ENCODE measurements at regions not wholly inside any gene's neighbourhood (a gene's known extent, or its start where the extent isn't known, plus 50 kb on each side); places are given as distances from the start of the nearest gene placed in this dataset.
"Not testable (repeated sequence)": the region's sequence is repeated elsewhere in the genome, so short reads cannot be mapped to it uniquely, and the experiment has no call there.

- DNase-seq (ENCODE audit: low spot score) = no peak
Measured at GRCh38 chr1:73475316-73475870, 722.6 kb downstream of the LRRIQ3 start.

- DNase-seq (ENCODE audit: low spot score) = no peak
Measured at GRCh38 chr1:73472810-73473209, 725.2 kb downstream of the LRRIQ3 start.

- no peak for DNase-seq (ENCODE audit: low spot score)
Measured at GRCh38 chr1:73467731-73468130, 730.2 kb downstream of the LRRIQ3 start.

GRCh38 chr1:73463873-73464272 lies 734.1 kb downstream of the LRRIQ3 start:
- peak; percentile 11 for DNase-seq (ENCODE audit: low spot score)

- no peak for DNase-seq (ENCODE audit: low spot score)
Measured at GRCh38 chr1:73452522-73452921, 745.5 kb downstream of the LRRIQ3 start.

- DNase-seq (ENCODE audit: low spot score) = not testable (repeated sequence)
Measured at GRCh38 chr1:73450668-73451067, 747.3 kb downstream of the LRRIQ3 start.

GRCh38 chr1:73411479-73411878 lies 786.5 kb downstream of the LRRIQ3 start:
- DNase-seq (ENCODE audit: low spot score) = no peak

- DNase-seq (ENCODE audit: low spot score) = no peak
Measured at GRCh38 chr1:73401666-73402065, 796.3 kb downstream of the LRRIQ3 start.

GRCh38 chr1:73382966-73383365 lies 815.0 kb downstream of the LRRIQ3 start:
- no peak for DNase-seq (ENCODE audit: low spot score)

- DNase-seq (ENCODE audit: low spot score) = no peak
Measured at GRCh38 chr1:73366734-73367413, 831.1 kb downstream of the LRRIQ3 start.

GRCh38 chr1:73359001-73359400 lies 839.0 kb downstream of the LRRIQ3 start:
- DNase-seq (ENCODE audit: low spot score) = no peak

GRCh38 chr1:73356485-73356884 lies 841.5 kb downstream of the LRRIQ3 start:
- no peak for DNase-seq (ENCODE audit: low spot score)

- no peak for DNase-seq (ENCODE audit: low spot score)
Measured at GRCh38 chr1:73343947-73344346, 854.0 kb downstream of the LRRIQ3 start.

- no peak for DNase-seq (ENCODE audit: low spot score)
Measured at GRCh38 chr1:73333847-73334503, 864.0 kb downstream of the LRRIQ3 start.

GRCh38 chr1:73331726-73332125 lies 866.2 kb downstream of the LRRIQ3 start:
- DNase-seq (ENCODE audit: low spot score) = no peak

GRCh38 chr1:73327998-73328397 lies 870.0 kb downstream of the LRRIQ3 start:
- DNase-seq (ENCODE audit: low spot score) = no peak

- no peak for DNase-seq (ENCODE audit: low spot score)
Measured at GRCh38 chr1:73327180-73327793, 870.7 kb downstream of the LRRIQ3 start.

GRCh38 chr1:73326663-73327062 lies 871.3 kb downstream of the LRRIQ3 start:
- no peak for DNase-seq (ENCODE audit: low spot score)

- no peak for DNase-seq (ENCODE audit: low spot score)
Measured at GRCh38 chr1:73310797-73311381, 887.1 kb downstream of the LRRIQ3 start.

GRCh38 chr1:73306899-73307555 lies 890.9 kb downstream of the LRRIQ3 start:
- DNase-seq (ENCODE audit: low spot score) = no peak

GRCh38 chr1:73273886-73274285 lies 924.1 kb downstream of the LRRIQ3 start:
- DNase-seq (ENCODE audit: low spot score) = no peak

GRCh38 chr1:73245196-73245595 lies 952.8 kb downstream of the LRRIQ3 start:
- DNase-seq (ENCODE audit: low spot score) = not testable (repeated sequence)

All from globus pallidus (tissue), 1 donor.